PC-9 (cell line): ENCODE measurements at regions not wholly inside any gene's neighbourhood (a gene's known extent, or its start where the extent isn't known, plus 50 kb on each side); places are given as distances from the start of the nearest gene placed in this dataset.

Experiments
- BruUV-seq: library from RNA; stranded (reverse); fragments of 400-500 nt; replicated peaks from 2 replicates; lab custom pipeline; 2021; lab: Mats Ljungman, UMichigan
- CTCF ChIA-PET: fragments of 300-600 bp; sonication (Branson Sonifier 250); formaldehyde crosslinking; loops from one replicate; lab custom pipeline; 2022; ENCODE audit warnings: antibody characterized with exemption; lab: Charles Lee
- POLR2A ChIA-PET: fragments of 300-600 bp; sonication (Branson Sonifier 250); formaldehyde crosslinking; loops from one replicate; lab custom pipeline; 2022; ENCODE audit warnings: antibody characterized with exemption; ENCODE audit not compliant: unreplicated experiment; lab: Charles Lee
- DNase-seq, 2 experiments: peaks; one replicate each; pipeline versions ENCODE4 v3.0.0 to v3.0.0-alpha.2; 2015 to 2022; ENCODE audit warnings: mixed read lengths in 1 of 2
- H2AFZ ChIP-seq: fragments of 200-600 bp; sonication (generic); 2 replicates; pipeline ENCODE4 v1.8.1; 2017; ENCODE audit warnings: antibody characterized with exemption
- H3F3A ChIP-seq: fragments of 200-600 bp; sonication (generic); 2 replicates; pipeline ENCODE4 v1.8.1; 2017; ENCODE audit warnings: antibody characterized with exemption, mild to moderate bottlenecking, low read depth; ENCODE audit not compliant: insufficient read depth
- H3K27ac ChIP-seq: fragments of 200-600 bp; sonication (generic); 2 replicates; pipeline ENCODE4 v1.6.1; 2016; ENCODE audit warnings: mixed run types
- H3K27me3 ChIP-seq: fragments of 200-600 bp; sonication (generic); 2 replicates; pipeline ENCODE4 v1.6.1; 2016; ENCODE audit warnings: low read depth, mixed run types; ENCODE audit not compliant: insufficient read depth
- H3K36me3 ChIP-seq: fragments of 200-600 bp; sonication (generic); 2 replicates; pipeline ENCODE4 v1.6.1; 2016; ENCODE audit warnings: low read depth, mixed run types
- H3K4me1 ChIP-seq: fragments of 200-600 bp; sonication (generic); replicated peaks from 2 replicates; pipeline ENCODE4 v1.6.1; 2016; ENCODE audit warnings: mixed run types; ENCODE audit not compliant: insufficient read depth
- H3K4me2 ChIP-seq: fragments of 200-600 bp; sonication (generic); 2 replicates; pipeline ENCODE4 v1.6.1; 2017; ENCODE audit warnings: mixed run types
- H3K4me3 ChIP-seq: fragments of 200-600 bp; sonication (generic); 2 replicates; pipeline ENCODE4 v1.6.1; 2016; ENCODE audit warnings: mixed run types
- H3K79me2 ChIP-seq: fragments of 200-600 bp; sonication (generic); 2 replicates; pipeline ENCODE4 v1.6.1; 2017; ENCODE audit warnings: low read depth, mixed run types
- H3K9me2 ChIP-seq: fragments of 200-600 bp; sonication (generic); 2 replicates; pipeline ENCODE4 v1.8.1; 2017; ENCODE audit warnings: mild to moderate bottlenecking; ENCODE audit not compliant: insufficient read depth
- H3K9me3 ChIP-seq: fragments of 200-600 bp; sonication (generic); 2 replicates; pipeline ENCODE4 v1.8.1; 2016; ENCODE audit warnings: low read depth; ENCODE audit not compliant: insufficient read depth
- H4K20me1 ChIP-seq: fragments of 200-600 bp; sonication (generic); 2 replicates; pipeline ENCODE4 v1.8.1; 2017; ENCODE audit not compliant: insufficient read depth
- CTCF ChIP-seq: fragments of 200-600 bp; sonication (generic); conservative IDR thresholded peaks from 2 replicates; pipeline ENCODE4 v1.6.1; 2017; ENCODE audit warnings: mixed run types, antibody characterized with exemption, mild to moderate bottlenecking, moderate library complexity
- EZH2 ChIP-seq: fragments of 200-600 bp; sonication (generic); IDR thresholded peaks from 2 replicates; pipeline ENCODE4 v1.8.0; 2017; ENCODE audit warnings: antibody characterized with exemption, low read depth
- intact Hi-C: fragments of 100-400 bp; cut with micrococcal nuclease; formaldehyde crosslinking; loops from one replicate; pipeline ENCODE4 v1.10.0; 2022; ENCODE audit not compliant: unreplicated experiment

DNA sequence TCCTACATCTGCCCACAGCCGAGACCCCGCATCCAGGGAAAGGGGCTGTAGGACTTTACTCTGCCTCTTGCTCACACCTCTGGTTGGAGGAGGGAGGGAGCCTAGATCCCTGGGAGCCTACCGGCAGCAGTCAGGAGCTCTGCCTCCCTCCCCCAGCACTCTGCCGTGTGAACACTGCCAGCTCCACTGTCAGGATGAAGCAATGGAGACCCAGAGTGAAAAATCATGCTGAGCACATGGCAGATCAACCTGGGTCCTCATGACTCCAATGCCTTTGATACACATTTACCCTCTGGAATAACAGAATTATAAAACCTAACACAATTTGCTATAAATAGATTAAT lies 477.7 kb downstream of the TNS3 start:
- ChIA-PET CTCF (no interaction called here), POLR2A (interaction anchor here (0.6 kb wide), 1 partner anchor 1430 kb away, joined by 4 read pairs; no protein-coding TSS in a partner anchor)
- no peaks in the 10 kb centered on the region for H4K20me1 ChIP-seq

GRCh38 chr7:47103498-47104205 lies 478.3 kb downstream of the TNS3 start:
- Histone ChIP-seq H2AFZ (no peak overlapping the region), H3K27ac (no peak overlapping the region)

More for the DNA sequence above, 477.7 kb downstream of the TNS3 start:
- Histone ChIP-seq H3K9me3 (no peaks in the 10 kb centered on the region), H3K4me1 (no peaks in the 10 kb centered on the region), H3F3A (no peaks in the 10 kb centered on the region), H3K79me2 (no peaks in the 10 kb centered on the region), H2AFZ (no peak overlapping the region), H3K4me3 (no peak overlapping the region), H3K9me2 (no peaks in the 10 kb centered on the region), H3K27me3 (no peaks in the 10 kb centered on the region), H3K27ac (no peak overlapping the region), H3K36me3 (no peaks in the 10 kb centered on the region), H3K4me2 (no peak overlapping the region)
- TF ChIP-seq CTCF (no peak), EZH2 (no peak)
- no peak for DNase-seq
- no TSS peak for BruUV-seq
- intact Hi-C loops = no loop called here

DNA sequence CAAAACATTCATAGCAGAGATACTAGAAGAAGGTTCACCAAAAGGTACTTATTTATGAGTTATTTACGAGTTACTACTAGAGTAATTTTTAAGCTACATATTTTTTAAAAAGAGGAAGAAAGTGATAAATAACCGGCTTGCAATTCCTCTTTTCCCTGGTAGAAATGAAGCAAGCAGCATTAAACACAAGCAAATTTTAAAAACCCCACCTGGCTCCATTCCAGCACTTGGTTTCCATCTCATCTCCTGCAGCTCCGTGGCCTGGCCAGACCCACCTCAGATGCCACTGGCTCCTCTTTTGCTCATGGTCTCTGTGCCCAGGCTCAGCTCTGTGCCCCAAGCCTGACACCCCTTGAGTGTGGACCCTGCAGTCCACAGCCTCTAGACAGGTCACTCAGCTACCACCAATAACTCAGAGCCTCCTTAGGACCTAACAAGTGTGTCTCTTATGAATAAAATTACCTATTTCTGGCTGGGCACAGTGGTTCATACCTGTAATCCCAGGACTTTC lies 479.5 kb downstream of the TNS3 start:
- no peak overlapping the region for H3K4me2 ChIP-seq
- H3K9me3 ChIP-seq = no peaks in the 10 kb centered on the region
- no peak for DNase-seq
- intact Hi-C loops = no loop called here
- no peak overlapping the region for H3K27ac ChIP-seq
- ChIA-PET CTCF (no interaction called here), POLR2A (no interaction called here)
- no peaks in the 10 kb centered on the region for H3K4me1 ChIP-seq
- H2AFZ ChIP-seq = no peak overlapping the region
- no TSS peak for BruUV-seq
- H3K36me3 ChIP-seq = no peaks in the 10 kb centered on the region
- no peaks in the 10 kb centered on the region for H3K79me2 ChIP-seq
- TF ChIP-seq CTCF (no peak), EZH2 (no peak)
- H4K20me1 ChIP-seq = no peaks in the 10 kb centered on the region
- H3F3A ChIP-seq = no peaks in the 10 kb centered on the region
- H3K9me2 ChIP-seq = no peaks in the 10 kb centered on the region
- H3K4me3 ChIP-seq = no peak overlapping the region
- no peaks in the 10 kb centered on the region for H3K27me3 ChIP-seq

More at GRCh38 chr7:47103498-47104205, 478.3 kb downstream of the TNS3 start:
- no peak overlapping the region for H3K4me2 ChIP-seq
- no peaks in the 10 kb centered on the region for H3K9me2 ChIP-seq
- ChIA-PET CTCF (no interaction called here), POLR2A (no interaction called here)
- no peaks in the 10 kb centered on the region for H3K79me2 ChIP-seq
- TF ChIP-seq CTCF (no peak), EZH2 (no peak)
- DNase-seq = no peak
- no peaks in the 10 kb centered on the region for H4K20me1 ChIP-seq
- H3K4me1 ChIP-seq = no peaks in the 10 kb centered on the region
- intact Hi-C loops = no loop called here
- H3K9me3 ChIP-seq = no peaks in the 10 kb centered on the region
- H3F3A ChIP-seq = no peaks in the 10 kb centered on the region
- BruUV-seq = no TSS peak
- no peak overlapping the region for H3K4me3 ChIP-seq
- no peaks in the 10 kb centered on the region for H3K36me3 ChIP-seq
- H3K27me3 ChIP-seq = no peaks in the 10 kb centered on the region
